ENCODE measurements at regions not wholly inside any gene's neighbourhood (a gene's known extent, or its start where the extent isn't known, plus 50 kb on each side); places are given as distances from the start of the nearest gene placed in this dataset.

DNA sequence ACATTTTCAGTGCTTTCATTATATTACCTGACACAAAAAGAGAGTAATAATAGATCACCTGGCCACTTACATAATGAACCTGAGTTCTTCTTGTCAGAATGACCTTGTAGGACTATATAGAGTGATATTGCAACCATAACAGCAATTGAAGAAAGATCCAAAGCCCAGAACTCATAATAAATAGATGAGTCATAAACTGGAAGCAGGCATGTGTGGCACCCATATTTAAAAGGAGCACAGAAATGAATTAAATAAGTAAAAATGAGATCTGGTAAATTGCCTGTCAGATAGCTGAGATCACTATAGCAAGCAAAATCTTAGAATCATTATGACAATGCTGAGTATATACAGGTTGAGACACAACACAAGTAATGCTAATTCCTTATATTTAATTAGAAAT, 331.8 kb downstream of the AASDHPPT start:
- Histone ChIP-seq H3K4ac (ENCODE audit: low read depth, low read length) (no peak overlapping the region), H3K9ac (ENCODE audit: extremely low read depth, insufficient read length, low read length) (no peak overlapping the region), H2BK20ac (ENCODE audit: low read depth, low read length, poor library complexity, severe bottlenecking) (no peak overlapping the region), H4K8ac (replicated peaks; ENCODE audit: insufficient read length, low read depth, low read length) (no peak overlapping the region), H2AK5ac (ENCODE audit: insufficient read length, low read length) (no peak overlapping the region), H3K14ac (ENCODE audit: insufficient read depth, low read length) (no peak overlapping the region), H2BK120ac (ENCODE audit: low read depth, low read length, poor library complexity, severe bottlenecking) (no peak overlapping the region), H3K79me2 (ENCODE audit: insufficient read depth, low read length) (no peaks in the 10 kb centered on the region), H2BK15ac (ENCODE audit: low read depth, low read length) (no peak overlapping the region), H3K79me1 (ENCODE audit: insufficient read depth, low read depth, low read length, poor library complexity, severe bottlenecking) (no peaks in the 10 kb centered on the region), H3K27me3 (ENCODE audit: insufficient read depth, low read length) (no peaks in the 10 kb centered on the region), H3K56ac (ENCODE audit: insufficient read length, low read depth, low read length) (no peak overlapping the region), H4K20me1 (ENCODE audit: control insufficient read depth, insufficient read depth, insufficient read length) (no peaks in the 10 kb centered on the region), H3K23ac (ENCODE audit: insufficient read length, low read depth, low read length) (no peak overlapping the region), H3T11ph (ENCODE audit: low read length) (no peak overlapping the region), H2BK5ac (ENCODE audit: insufficient read length, low read length) (no peak overlapping the region), H2BK12ac (ENCODE audit: insufficient read length, low read depth, low read length) (no peak overlapping the region), H3K9me3 (ENCODE audit: control insufficient read depth, low read depth, low read length) (no peaks in the 10 kb centered on the region), H3K23me2 (ENCODE audit: insufficient read length, low read depth, low read length, poor library complexity, severe bottlenecking) (no peaks in the 10 kb centered on the region), H3K18ac (ENCODE audit: insufficient read length, low read depth, low read length) (no peak overlapping the region), H2AFZ (ENCODE audit: low read length) (no peak overlapping the region), H4K5ac (ENCODE audit: insufficient read length, low read depth, low read length) (no peak overlapping the region), H4K91ac (ENCODE audit: insufficient read length, low read depth, low read length) (no peak overlapping the region), H3K4me2 (ENCODE audit: insufficient read depth, insufficient read length, low read length) (no peak overlapping the region), H3K4me1 (ENCODE audit: insufficient read depth, low read length) (no peaks in the 10 kb centered on the region), H3K27ac (ENCODE audit: insufficient read length, low read depth, low read length) (no peak overlapping the region)
- Mint-ChIP-seq H3K36me3 (ENCODE audit: insufficient read depth in 1 of 3, low read depth in 3 of 3) (no peaks in the 10 kb centered on the region), H3K4me3 (no peak overlapping the region), H3K27ac (no peak overlapping the region), H3K9me3 (no peaks in the 10 kb centered on the region; a peak in 2 of 5 replicates), H3K4me1 (no peaks in the 10 kb centered on the region), H3K27me3 (ENCODE audit: low read depth) (no peaks in the 10 kb centered on the region)
- TF ChIP-seq, protein P1, sequence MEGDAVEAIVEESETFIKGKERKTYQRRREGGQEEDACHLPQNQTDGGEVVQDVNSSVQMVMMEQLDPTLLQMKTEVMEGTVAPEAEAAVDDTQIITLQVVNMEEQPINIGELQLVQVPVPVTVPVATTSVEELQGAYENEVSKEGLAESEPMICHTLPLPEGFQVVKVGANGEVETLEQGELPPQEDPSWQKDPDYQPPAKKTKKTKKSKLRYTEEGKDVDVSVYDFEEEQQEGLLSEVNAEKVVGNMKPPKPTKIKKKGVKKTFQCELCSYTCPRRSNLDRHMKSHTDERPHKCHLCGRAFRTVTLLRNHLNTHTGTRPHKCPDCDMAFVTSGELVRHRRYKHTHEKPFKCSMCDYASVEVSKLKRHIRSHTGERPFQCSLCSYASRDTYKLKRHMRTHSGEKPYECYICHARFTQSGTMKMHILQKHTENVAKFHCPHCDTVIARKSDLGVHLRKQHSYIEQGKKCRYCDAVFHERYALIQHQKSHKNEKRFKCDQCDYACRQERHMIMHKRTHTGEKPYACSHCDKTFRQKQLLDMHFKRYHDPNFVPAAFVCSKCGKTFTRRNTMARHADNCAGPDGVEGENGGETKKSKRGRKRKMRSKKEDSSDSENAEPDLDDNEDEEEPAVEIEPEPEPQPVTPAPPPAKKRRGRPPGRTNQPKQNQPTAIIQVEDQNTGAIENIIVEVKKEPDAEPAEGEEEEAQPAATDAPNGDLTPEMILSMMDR (conservative IDR thresholded peaks at IDR 0.05): no peak
- DNase-seq: no peak

All from H9 (cell line).